Karpas-422 (cell line): ENCODE measurements at regions not wholly inside any gene's neighbourhood (a gene's known extent, or its start where the extent isn't known, plus 50 kb on each side); places are given as distances from the start of the nearest gene placed in this dataset. TPM values are rescaled to one million over a fixed set of nuclear protein-coding genes. Genes with fewer than 3 reads are reported as not detected.

ENCODE experiments used
- DNase-seq: peaks from one replicate; pipeline ENCODE4 v3.0.0-alpha.2; 2015
- H2AFZ ChIP-seq: fragments of 200-600 bp; sonication (generic); 2 replicates; pipeline ENCODE4 v1.6.1; 2014; ENCODE audit warnings: antibody characterized with exemption, low read length, mixed read lengths
- H3K27ac ChIP-seq: fragments of 200-600 bp; sonication (generic); 2 replicates; pipeline ENCODE4 v1.5.1; 2014; ENCODE audit warnings: mild to moderate bottlenecking, low read length, moderate library complexity
- H3K27me3 ChIP-seq: fragments of 200-600 bp; sonication (generic); 2 replicates; pipeline ENCODE4 v1.6.1; 2014; ENCODE audit warnings: low read length, mixed read lengths
- H3K36me3 ChIP-seq: fragments of 200-600 bp; sonication (generic); 2 replicates; pipeline ENCODE4 v1.6.1; 2014; ENCODE audit warnings: low read length, mixed read lengths; ENCODE audit not compliant: insufficient read depth
- H3K4me1 ChIP-seq: fragments of 200-600 bp; sonication (generic); 2 replicates; pipeline ENCODE4 v1.6.1; 2014; ENCODE audit warnings: mild to moderate bottlenecking, low read length, mixed read lengths
- H3K4me2 ChIP-seq: fragments of 200-600 bp; sonication (generic); 2 replicates; pipeline ENCODE4 v1.6.1; 2014; ENCODE audit warnings: low read length, low read depth, mild to moderate bottlenecking; ENCODE audit not compliant: poor library complexity, severe bottlenecking
- H3K4me3 ChIP-seq: fragments of 200-600 bp; sonication (generic); 2 replicates; pipeline ENCODE4 v1.5.1; 2014; ENCODE audit warnings: mild to moderate bottlenecking, antibody characterized with exemption, low read length, mixed read lengths
- H3K79me2 ChIP-seq: fragments of 200-600 bp; sonication (generic); 2 replicates; pipeline ENCODE4 v1.6.1; 2014; ENCODE audit warnings: mild to moderate bottlenecking, low read length, mixed read lengths
- H3K9ac ChIP-seq: fragments of 200-600 bp; sonication (generic); 2 replicates; pipeline ENCODE4 v1.6.0; 2014; ENCODE audit warnings: low read length
- H3K9me2 ChIP-seq: fragments of 200-600 bp; sonication (generic), shearing (Covaris generic); replicated peaks from 2 replicates; pipeline ENCODE4 v1.6.0; 2014; ENCODE audit warnings: mild to moderate bottlenecking, low read length, moderate library complexity; ENCODE audit not compliant: insufficient read depth
- H3K9me3 ChIP-seq: fragments of 300-700, 200-600 bp; sonication (generic); 2 replicates; pipeline ENCODE4 v1.6.1; 2014; ENCODE audit warnings: low read length, mixed read lengths
- H4K20me1 ChIP-seq: fragments of 200-600 bp; sonication (generic); 2 replicates; pipeline ENCODE4 v1.6.1; 2014; ENCODE audit warnings: mild to moderate bottlenecking, antibody characterized with exemption, low read length, low read depth; ENCODE audit not compliant: insufficient read depth
- small RNA-seq: library from RNA; depleted of rRNA; stranded (forward); fragments of <200 nt; gene quantifications from one replicate; pipeline ENCODE3, GENCODE V24; 2014

DNA sequence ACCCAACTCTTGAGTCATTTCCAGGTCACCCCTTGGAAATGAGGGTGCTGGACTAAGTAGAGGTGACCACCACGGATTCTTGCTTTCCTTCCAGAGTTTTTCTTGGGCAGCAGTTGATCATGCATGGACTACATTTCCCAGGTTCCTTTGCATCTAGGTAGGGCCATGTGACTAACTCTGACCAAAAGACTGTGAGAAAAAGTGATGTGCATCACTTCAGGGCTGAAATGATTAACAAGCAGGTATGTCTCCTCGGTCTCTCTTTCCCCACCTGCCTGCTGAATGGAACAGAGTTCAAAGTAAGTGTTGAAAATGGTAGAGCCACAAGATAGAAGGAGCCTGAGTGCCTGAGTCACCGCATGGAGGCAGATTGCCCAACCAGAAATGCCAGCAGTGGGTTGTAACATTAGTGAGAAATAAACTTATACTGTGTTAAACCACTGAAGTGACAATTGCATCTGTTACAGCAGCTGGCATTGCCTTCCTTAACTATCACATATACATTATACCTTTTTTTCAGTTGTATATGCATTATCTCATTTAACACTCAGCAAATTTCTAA is 113.5 kb downstream of the MN1 start:
- Histone ChIP-seq H3K9me2 (no peaks in the 10 kb centered on the region), H4K20me1 (no peaks in the 10 kb centered on the region), H3K4me2 (no peak overlapping the region), H3K9me3 (no peaks in the 10 kb centered on the region), H3K79me2 (no peaks in the 10 kb centered on the region), H3K27me3 (no peaks in the 10 kb centered on the region), H3K4me3 (no peak overlapping the region), H3K27ac (no peak overlapping the region), H2AFZ (no peak overlapping the region), H3K4me1 (no peaks in the 10 kb centered on the region), H3K36me3 (no peaks in the 10 kb centered on the region), H3K9ac (no peak overlapping the region)
- no peak for DNase-seq

DNA sequence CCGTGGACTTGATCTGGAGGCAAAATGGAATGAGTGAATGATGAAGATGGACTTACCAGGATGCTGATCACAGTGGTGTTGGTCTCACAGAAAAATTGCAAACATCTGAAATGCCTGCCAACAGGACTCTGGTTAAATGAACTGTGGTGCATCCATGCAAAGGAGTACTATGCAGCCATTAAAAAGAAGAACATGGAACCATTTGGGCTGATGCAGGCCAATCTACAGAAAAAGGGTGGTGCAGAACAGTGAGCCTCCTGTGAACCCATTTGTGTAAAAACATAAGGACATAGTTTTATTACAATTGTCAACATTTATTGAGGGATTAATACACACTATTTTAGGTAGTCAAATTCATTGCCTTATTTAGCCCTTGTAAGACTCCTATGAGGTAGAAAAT is 111.9 kb downstream of the MN1 start:
- H3K4me3 ChIP-seq, result no peak overlapping the region
- no peak overlapping the region for H3K9ac ChIP-seq
- no peak for DNase-seq
- H3K4me1 ChIP-seq, result no peaks in the 10 kb centered on the region
- H2AFZ ChIP-seq, result no peak overlapping the region
- H4K20me1 ChIP-seq, result no peaks in the 10 kb centered on the region
- H3K79me2 ChIP-seq, result no peaks in the 10 kb centered on the region
- H3K9me3 ChIP-seq, result no peaks in the 10 kb centered on the region
- no peaks in the 10 kb centered on the region for H3K27me3 ChIP-seq
- no peaks in the 10 kb centered on the region for H3K36me3 ChIP-seq
- H3K9me2 ChIP-seq, result no peaks in the 10 kb centered on the region
- no peak overlapping the region for H3K27ac ChIP-seq
- H3K4me2 ChIP-seq, result no peak overlapping the region

DNA sequence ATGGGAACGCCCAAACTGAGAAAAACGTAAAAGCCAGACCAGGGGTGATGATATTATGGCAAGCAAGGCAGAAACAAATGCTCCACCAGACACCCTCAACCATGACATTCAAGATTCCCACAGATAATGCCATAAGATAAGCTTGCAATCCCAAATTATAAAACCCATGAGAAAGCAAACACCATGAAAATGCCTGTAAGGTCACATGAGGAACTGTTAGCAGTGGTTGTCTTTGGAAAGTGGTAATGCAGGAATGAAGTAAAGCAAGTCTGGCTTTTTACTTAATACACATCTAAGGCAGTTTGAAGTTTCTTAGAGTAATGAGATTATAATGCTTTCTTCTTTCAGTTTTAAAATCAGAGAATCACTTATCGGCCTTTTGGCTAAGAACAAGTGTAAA is 111.0 kb downstream of the MN1 start:
- H2AFZ ChIP-seq, result no peak overlapping the region
- H3K79me2 ChIP-seq, result no peaks in the 10 kb centered on the region
- H3K9ac ChIP-seq, result no peak overlapping the region

DNA sequence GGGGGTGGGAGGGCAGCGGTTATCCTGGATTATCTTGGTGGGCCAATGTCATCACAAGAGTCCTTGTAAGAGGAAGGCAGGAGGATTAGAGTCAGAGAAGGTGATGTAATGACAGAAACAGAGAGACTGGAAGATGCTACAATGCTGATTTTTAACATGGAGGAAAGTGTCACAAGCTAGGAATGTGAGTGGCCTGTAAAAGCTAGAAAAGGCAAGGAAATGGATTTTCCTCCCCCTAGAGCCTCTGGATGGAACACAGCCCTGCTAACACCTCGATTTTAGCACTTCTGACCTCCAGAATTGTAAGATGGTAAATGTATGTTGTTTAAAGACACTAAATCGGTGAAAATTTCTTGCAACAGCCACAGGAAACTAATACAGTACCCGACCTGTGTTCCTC is 109.3 kb downstream of the MN1 start:
- no peak overlapping the region for H3K9ac ChIP-seq
- no peaks in the 10 kb centered on the region for H4K20me1 ChIP-seq
- H3K4me2 ChIP-seq, result no peak overlapping the region
- no peaks in the 10 kb centered on the region for H3K4me1 ChIP-seq
- no peak overlapping the region for H2AFZ ChIP-seq
- no peaks in the 10 kb centered on the region for H3K9me2 ChIP-seq
- no peaks in the 10 kb centered on the region for H3K79me2 ChIP-seq
- DNase-seq, result no peak
- H3K27ac ChIP-seq, result no peak overlapping the region
- H3K4me3 ChIP-seq, result no peak overlapping the region
- no peaks in the 10 kb centered on the region for H3K9me3 ChIP-seq
- no peaks in the 10 kb centered on the region for H3K36me3 ChIP-seq
- H3K27me3 ChIP-seq, result no peaks in the 10 kb centered on the region

More for the DNA sequence above, 111.0 kb downstream of the MN1 start:
- Histone ChIP-seq H3K36me3 (no peaks in the 10 kb centered on the region), H3K4me1 (no peaks in the 10 kb centered on the region), H3K9me2 (no peaks in the 10 kb centered on the region), H4K20me1 (no peaks in the 10 kb centered on the region), H3K9me3 (no peaks in the 10 kb centered on the region), H3K4me2 (no peak overlapping the region), H3K4me3 (no peak overlapping the region), H3K27ac (no peak overlapping the region), H3K27me3 (no peaks in the 10 kb centered on the region)
- DNase-seq, result no peak

- Histone ChIP-seq H4K20me1 (no peaks in the 10 kb centered on the region), H3K4me1 (no peaks in the 10 kb centered on the region), H3K27me3 (no peaks in the 10 kb centered on the region), H3K9ac (no peak overlapping the region), H3K36me3 (no peaks in the 10 kb centered on the region), H3K79me2 (no peaks in the 10 kb centered on the region), H3K27ac (no peak overlapping the region), H2AFZ (no peak overlapping the region), H3K9me2 (no peaks in the 10 kb centered on the region), H3K9me3 (no peaks in the 10 kb centered on the region), H3K4me3 (no peak overlapping the region), H3K4me2 (no peak overlapping the region)
- DNase-seq, result no peak
Observed at GRCh38 chr22:27695925-27696324, 105.6 kb downstream of the MN1 start.

GRCh38 chr22:27697888-27698287 is 103.7 kb downstream of the MN1 start:
- DNase-seq, result no peak
- Histone ChIP-seq H3K4me2 (no peak overlapping the region), H3K4me1 (no peaks in the 10 kb centered on the region), H3K27me3 (no peaks in the 10 kb centered on the region), H3K9ac (no peak overlapping the region), H3K27ac (no peak overlapping the region), H4K20me1 (no peaks in the 10 kb centered on the region), H2AFZ (no peak overlapping the region), H3K79me2 (no peaks in the 10 kb centered on the region), H3K9me3 (no peaks in the 10 kb centered on the region), H3K36me3 (no peaks in the 10 kb centered on the region), H3K4me3 (no peak overlapping the region), H3K9me2 (no peaks in the 10 kb centered on the region)

Small RNAs in the stretch of these regions (small RNA-seq; reads per million reads assigned to genes)
- not detected for gene RNU6-1066P
